CD4-positive, CD25-positive, alpha-beta regulatory T cell (primary cell): ENCODE measurements at regions not wholly inside any gene's neighbourhood (a gene's known extent, or its start where the extent isn't known, plus 50 kb on each side); places are given as distances from the start of the nearest gene placed in this dataset.

ENCODE experiments used
- ATAC-seq, 2 donors: fragments of 150-1000 bp; cut with Tn5 transposase; one replicate each; pipeline ENCODE4 v1.10.0; 2021; ENCODE audit warnings: low read depth in 2 of 2, moderate number of reproducible peaks in 2 of 2, moderate library complexity in 1 of 2
- DNase-seq, 3 donors: peaks; one replicate each; pipeline versions ENCODE4 v3.0.0 to v3.0.0-alpha.2; 2012 to 2022; ENCODE audit warnings: mixed read lengths in 1 of 3
- H3K27ac ChIP-seq: one replicate; pipeline ENCODE4 v1.7.0; 2013; ENCODE audit warnings: mild to moderate bottlenecking, low read length; ENCODE audit not compliant: insufficient read depth, poor library complexity, severe bottlenecking
- H3K27me3 ChIP-seq: one replicate; pipeline ENCODE4 v1.7.0; 2013; ENCODE audit warnings: low read length; ENCODE audit not compliant: control insufficient read depth, insufficient read depth
- H3K36me3 ChIP-seq: one replicate; pipeline ENCODE4 v1.7.0; 2013; ENCODE audit warnings: mild to moderate bottlenecking, low read length, moderate library complexity; ENCODE audit not compliant: control insufficient read depth, insufficient read depth
- H3K4me1 ChIP-seq: 2 replicates; pipeline ENCODE4 v1.7.0; 2013; ENCODE audit warnings: mild to moderate bottlenecking, low read length; ENCODE audit not compliant: insufficient read depth, control insufficient read depth, poor library complexity, severe bottlenecking
- H3K4me3 ChIP-seq: one replicate; pipeline ENCODE4 v1.7.0; 2013; ENCODE audit warnings: low read depth, mild to moderate bottlenecking, low read length, moderate library complexity
- H3K9me3 ChIP-seq, 2 experiments: 1 replicate in 1 of 2; 2 replicates in 1 of 2; pipeline ENCODE4 v1.7.0; 2013; ENCODE audit warnings: low read length in 2 of 2, mild to moderate bottlenecking in 1 of 2, moderate library complexity in 1 of 2; ENCODE audit not compliant: control insufficient read depth in 2 of 2
- H3K27ac Mint-ChIP-seq, 3 donors: one replicate each; pipeline ENCODE4 v1.8.0; 2020 to 2022; ENCODE audit warnings: mild to moderate bottlenecking in 3 of 3, mixed read lengths in 3 of 3, moderate library complexity in 2 of 3
- H3K27me3 Mint-ChIP-seq: one replicate; pipeline ENCODE4 v1.8.0; 2022; ENCODE audit warnings: mild to moderate bottlenecking, mixed read lengths
- H3K36me3 Mint-ChIP-seq: one replicate; pipeline ENCODE4 v1.8.0; 2020; ENCODE audit warnings: mixed read lengths
- H3K4me1 Mint-ChIP-seq, 4 donors: one replicate each; pipeline ENCODE4 v1.8.0; 2020 to 2022; ENCODE audit warnings: mixed read lengths in 4 of 4, mild to moderate bottlenecking in 1 of 4
- H3K4me3 Mint-ChIP-seq, 4 donors: one replicate each; pipeline ENCODE4 v1.8.0; 2020 to 2022; ENCODE audit warnings: mild to moderate bottlenecking in 4 of 4, mixed read lengths in 4 of 4, moderate library complexity in 3 of 4
- H3K9me3 Mint-ChIP-seq, 7 donors: one replicate each; pipeline ENCODE4 v1.8.0; 2020 to 2022; ENCODE audit warnings: mixed read lengths in 7 of 7, mild to moderate bottlenecking in 3 of 7, moderate library complexity in 2 of 7

DNA sequence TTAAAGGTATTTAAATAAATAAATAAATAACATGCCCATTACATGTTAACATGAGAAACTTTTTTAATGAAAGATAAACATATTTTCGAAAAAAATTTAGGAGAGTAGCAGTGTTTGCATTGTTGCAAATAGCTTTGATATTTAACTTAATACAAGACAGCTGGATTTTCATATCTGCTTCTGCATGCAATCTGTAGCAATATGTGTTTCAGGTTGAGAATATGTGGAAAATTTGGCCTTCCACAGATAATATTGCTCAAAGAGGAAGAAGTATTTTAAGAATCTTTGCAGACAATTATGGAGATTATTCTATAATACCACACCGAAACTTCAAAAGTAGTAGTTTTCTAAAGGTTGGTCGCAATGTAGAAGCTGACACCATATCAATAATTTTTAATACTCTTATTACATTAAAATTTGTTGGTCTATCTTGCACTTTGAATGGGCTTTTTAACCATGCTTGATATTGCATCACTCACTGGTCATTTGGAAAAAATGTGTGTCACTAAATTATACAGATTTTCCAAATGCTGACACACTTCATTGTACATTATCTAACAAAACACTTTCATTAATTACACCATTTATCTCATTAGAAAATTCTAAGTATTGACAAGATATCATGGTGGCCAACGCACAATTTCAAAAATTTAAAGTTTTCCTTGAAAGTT lies 229.8 kb upstream of the HDAC9 start:
- H3K27ac ChIP-seq: no peak overlapping the region
- no peak overlapping the region for H3K27ac Mint-ChIP-seq
- H3K36me3 Mint-ChIP-seq: no peaks in the 10 kb centered on the region
- no peaks in the 10 kb centered on the region for H3K4me1 Mint-ChIP-seq
- H3K9me3 ChIP-seq: no peaks in the 10 kb centered on the region
- peaks cover 0 to 12% (median 0%) of the 10 kb centered on the region in 7 donors for H3K9me3 Mint-ChIP-seq
- no peaks in the 10 kb centered on the region for H3K27me3 ChIP-seq
- ATAC-seq (no peak), DNase-seq (no peak)
- no peaks in the 10 kb centered on the region for H3K36me3 ChIP-seq
- H3K4me3 ChIP-seq: no peak overlapping the region
- H3K4me3 Mint-ChIP-seq: no peak overlapping the region
- H3K4me1 ChIP-seq: no peaks in the 10 kb centered on the region
- H3K27me3 Mint-ChIP-seq: no peaks in the 10 kb centered on the region

DNA sequence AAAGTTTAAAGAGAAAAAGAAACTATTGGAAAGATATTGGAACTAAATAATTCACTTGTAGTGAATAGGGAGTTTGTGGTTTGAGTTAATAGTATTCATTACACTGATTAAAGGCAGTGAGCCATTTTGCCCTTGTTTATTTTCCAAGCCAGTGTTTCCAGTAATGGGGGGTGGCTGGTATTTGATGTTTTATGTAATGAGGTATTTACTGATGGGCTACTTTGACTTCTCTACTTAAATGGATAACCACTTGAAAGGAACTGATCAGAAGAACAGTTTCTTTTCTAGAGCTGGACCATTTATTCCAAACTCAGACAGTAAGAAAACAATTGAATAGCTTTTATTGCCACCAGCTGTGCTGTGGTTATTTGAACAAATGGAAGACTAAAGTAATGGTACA lies 227.0 kb upstream of the HDAC9 start:
- Histone ChIP-seq H3K27me3 (peaks cover 2% of the 10 kb centered on the region), H3K9me3 (no peaks in the 10 kb centered on the region), H3K4me3 (no peak overlapping the region), H3K4me1 (no peaks in the 10 kb centered on the region), H3K27ac (no peak overlapping the region), H3K36me3 (no peaks in the 10 kb centered on the region)
- Mint-ChIP-seq H3K4me1 (no peaks in the 10 kb centered on the region), H3K27ac (no peak overlapping the region), H3K4me3 (no peak overlapping the region), H3K36me3 (no peaks in the 10 kb centered on the region), H3K27me3 (no peaks in the 10 kb centered on the region), H3K9me3 (peaks cover 0 to 2% (median 0%) of the 10 kb centered on the region in 7 donors)
- DNase-seq: no peak
- ATAC-seq: no peak

DNA sequence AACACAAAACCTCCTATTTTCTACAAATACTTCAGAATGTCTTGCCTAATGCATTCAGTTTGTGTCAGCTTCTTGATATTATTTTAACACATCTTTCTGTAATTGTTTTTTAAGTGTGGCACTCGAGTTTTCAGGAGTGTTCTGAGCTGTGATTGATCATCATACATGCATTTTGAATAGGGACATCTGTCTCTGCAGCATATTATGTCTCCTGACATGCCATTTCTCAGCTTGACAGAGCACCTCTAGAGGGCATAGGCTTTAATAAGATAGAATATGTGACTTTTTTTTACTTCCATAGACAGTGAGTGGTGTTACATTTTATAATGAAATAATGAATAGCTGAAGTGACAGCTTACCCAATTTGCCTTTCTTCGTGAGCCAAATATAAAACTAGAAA lies 219.2 kb upstream of the HDAC9 start:
- H3K9me3 Mint-ChIP-seq: peaks cover 0 to 6% (median 0%) of the 10 kb centered on the region in 7 donors
- ATAC-seq (no peak), DNase-seq (no peak)
- H3K4me1 Mint-ChIP-seq: no peaks in the 10 kb centered on the region
- Histone ChIP-seq H3K36me3 (no peaks in the 10 kb centered on the region), H3K9me3 (no peaks in the 10 kb centered on the region), H3K4me1 (no peaks in the 10 kb centered on the region), H3K4me3 (no peak overlapping the region), H3K27me3 (peaks cover 2% of the 10 kb centered on the region), H3K27ac (no peak overlapping the region)
- no peaks in the 10 kb centered on the region for H3K36me3 Mint-ChIP-seq
- H3K27me3 Mint-ChIP-seq: no peaks in the 10 kb centered on the region
- H3K27ac Mint-ChIP-seq: no peak overlapping the region
- H3K4me3 Mint-ChIP-seq: no peak overlapping the region

DNA sequence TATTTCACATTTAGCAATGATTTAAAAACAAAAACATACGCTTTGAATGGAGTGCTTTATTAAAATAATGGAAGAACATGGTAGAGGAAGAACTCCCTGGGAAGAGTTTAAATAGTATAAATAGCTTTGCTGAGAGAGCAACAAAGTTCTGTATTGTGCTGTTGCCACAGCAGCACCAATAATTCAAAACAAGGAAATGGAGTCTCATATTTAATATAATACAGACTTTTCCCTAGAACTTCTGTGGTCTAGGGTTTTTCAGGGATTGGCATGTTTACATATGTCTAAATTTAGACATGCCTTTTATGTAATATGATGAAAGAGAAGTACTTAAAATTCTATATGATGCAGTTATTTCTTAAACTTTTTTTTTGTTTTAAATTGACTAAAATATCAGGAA lies 217.2 kb upstream of the HDAC9 start:
- peaks cover 0 to 6% (median 0%) of the 10 kb centered on the region in 7 donors for H3K9me3 Mint-ChIP-seq
- no peaks in the 10 kb centered on the region for H3K9me3 ChIP-seq
- H3K4me1 Mint-ChIP-seq: no peaks in the 10 kb centered on the region
- no peak for DNase-seq
- H3K36me3 ChIP-seq: no peaks in the 10 kb centered on the region
- H3K4me3 Mint-ChIP-seq: no peak overlapping the region
- no peak overlapping the region for H3K4me3 ChIP-seq
- H3K27ac ChIP-seq: no peak overlapping the region
- H3K36me3 Mint-ChIP-seq: no peaks in the 10 kb centered on the region
- no peaks in the 10 kb centered on the region for H3K27me3 Mint-ChIP-seq
- H3K4me1 ChIP-seq: no peaks in the 10 kb centered on the region
- no peak overlapping the region for H3K27ac Mint-ChIP-seq
- no peaks in the 10 kb centered on the region for H3K27me3 ChIP-seq
- ATAC-seq: no peak

DNA sequence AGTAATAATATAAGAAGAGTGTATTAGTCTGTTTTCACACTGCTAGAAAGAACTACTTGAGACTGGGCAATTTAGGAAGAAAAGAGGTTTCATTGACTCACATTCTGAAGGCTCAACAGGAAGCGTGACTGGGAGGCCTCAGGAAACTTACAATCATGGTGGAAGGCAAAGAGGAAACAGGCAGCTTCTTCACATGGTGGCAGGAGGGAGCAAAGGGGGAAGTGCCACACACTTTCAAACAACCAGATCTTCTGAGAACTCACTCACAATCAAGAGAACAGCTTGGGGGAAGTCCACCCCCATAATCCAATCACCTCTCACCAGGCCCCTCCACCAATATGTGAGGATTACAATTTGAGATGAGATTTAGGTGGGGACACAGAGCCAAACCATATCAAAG lies 212.5 kb upstream of the HDAC9 start:
- DNase-seq: no peak
- ATAC-seq: no peak
- no peak overlapping the region for H3K4me3 Mint-ChIP-seq
- peaks cover 0 to 2% (median 0%) of the 10 kb centered on the region in 7 donors for H3K9me3 Mint-ChIP-seq
- no peaks in the 10 kb centered on the region for H3K4me1 Mint-ChIP-seq
- H3K4me3 ChIP-seq: no peak overlapping the region
- no peaks in the 10 kb centered on the region for H3K4me1 ChIP-seq
- no peak overlapping the region for H3K27ac Mint-ChIP-seq
- no peaks in the 10 kb centered on the region for H3K9me3 ChIP-seq
- H3K27me3 Mint-ChIP-seq: no peaks in the 10 kb centered on the region
- H3K36me3 ChIP-seq: no peaks in the 10 kb centered on the region
- no peaks in the 10 kb centered on the region for H3K36me3 Mint-ChIP-seq
- H3K27ac ChIP-seq: no peak overlapping the region
- H3K27me3 ChIP-seq: no peaks in the 10 kb centered on the region

DNA sequence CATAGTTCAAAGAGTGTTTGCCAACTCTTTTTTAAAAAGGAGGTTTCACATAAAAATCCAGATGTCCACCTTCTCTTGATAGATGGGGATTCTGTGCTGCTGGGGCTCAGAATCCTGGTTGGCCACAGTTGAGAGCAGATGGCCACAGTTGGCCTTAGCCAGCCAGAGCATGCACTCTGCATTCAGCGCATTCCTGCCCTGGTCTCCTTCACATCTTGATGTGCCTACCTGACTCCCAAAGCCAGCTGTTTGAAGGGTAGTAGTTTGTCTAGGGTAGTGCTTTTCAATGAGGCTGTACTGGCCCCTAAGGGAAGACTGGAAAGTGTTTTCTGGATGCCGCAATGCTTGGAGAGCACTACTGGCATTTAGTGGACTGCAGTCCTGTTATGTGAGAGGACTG lies 208.1 kb upstream of the HDAC9 start:
- H3K27ac Mint-ChIP-seq: no peak overlapping the region
- no peak overlapping the region for H3K4me3 Mint-ChIP-seq

DNA sequence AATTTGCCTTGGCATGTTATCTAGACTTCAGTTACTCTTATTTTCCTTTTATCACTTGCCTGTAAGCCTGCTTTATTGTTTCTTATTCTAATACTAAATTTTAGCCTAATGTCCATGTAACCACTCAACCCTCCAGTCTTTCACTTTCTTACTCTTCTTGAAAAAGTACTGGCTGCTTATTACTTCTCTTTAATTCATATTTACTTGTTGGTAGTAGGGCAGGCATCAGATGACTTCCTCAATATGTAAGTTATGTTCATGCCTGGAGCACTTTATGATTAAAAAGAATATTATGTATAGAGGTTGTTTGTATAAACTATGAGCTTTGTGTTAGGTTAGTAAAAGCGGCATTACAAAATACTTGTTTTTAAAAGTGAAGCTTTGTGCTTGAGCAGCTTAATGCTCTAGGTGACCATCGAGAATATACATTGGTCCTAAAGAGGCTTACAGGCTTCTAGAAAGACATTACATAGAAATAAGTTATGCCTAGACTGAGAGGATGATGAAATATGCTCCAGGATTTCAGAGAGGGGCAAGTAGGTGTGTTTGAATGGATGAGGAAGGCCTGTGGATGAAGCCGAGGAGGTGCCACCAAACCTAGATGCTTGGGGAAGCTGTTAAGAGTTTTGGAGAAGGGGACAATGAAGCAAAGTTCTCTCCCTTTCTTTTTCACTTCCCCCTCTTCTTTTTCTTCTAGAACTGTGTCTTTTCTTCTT lies 207.1 kb upstream of the HDAC9 start:
- Mint-ChIP-seq H3K36me3 (no peaks in the 10 kb centered on the region), H3K4me3 (no peak overlapping the region), H3K4me1 (peaks cover 4 to 11% (median 6%) of the 10 kb centered on the region in 4 donors), H3K9me3 (no peaks in the 10 kb centered on the region), H3K27ac (no peak overlapping the region), H3K27me3 (peaks cover 16% of the 10 kb centered on the region)
- ATAC-seq: no peak
- no peaks in the 10 kb centered on the region for H3K27me3 ChIP-seq
- no peak overlapping the region for H3K4me3 ChIP-seq
- DNase-seq: no peak
- H3K36me3 ChIP-seq: no peaks in the 10 kb centered on the region
- no peak overlapping the region for H3K27ac ChIP-seq
- H3K9me3 ChIP-seq: no peaks in the 10 kb centered on the region
- H3K4me1 ChIP-seq: no peaks in the 10 kb centered on the region

More for the DNA sequence above, 208.1 kb upstream of the HDAC9 start:
- Mint-ChIP-seq H3K9me3 (peaks cover 0 to 2% (median 0%) of the 10 kb centered on the region in 7 donors), H3K27me3 (peaks cover 12% of the 10 kb centered on the region), H3K4me1 (peaks cover 4 to 11% (median 6%) of the 10 kb centered on the region in 4 donors), H3K36me3 (no peaks in the 10 kb centered on the region)
- DNase-seq (no peak), ATAC-seq (no peak)
- no peaks in the 10 kb centered on the region for H3K4me1 ChIP-seq
- no peaks in the 10 kb centered on the region for H3K27me3 ChIP-seq
- no peak overlapping the region for H3K27ac ChIP-seq
- no peaks in the 10 kb centered on the region for H3K36me3 ChIP-seq
- H3K4me3 ChIP-seq: no peak overlapping the region
- H3K9me3 ChIP-seq: no peaks in the 10 kb centered on the region

DNA sequence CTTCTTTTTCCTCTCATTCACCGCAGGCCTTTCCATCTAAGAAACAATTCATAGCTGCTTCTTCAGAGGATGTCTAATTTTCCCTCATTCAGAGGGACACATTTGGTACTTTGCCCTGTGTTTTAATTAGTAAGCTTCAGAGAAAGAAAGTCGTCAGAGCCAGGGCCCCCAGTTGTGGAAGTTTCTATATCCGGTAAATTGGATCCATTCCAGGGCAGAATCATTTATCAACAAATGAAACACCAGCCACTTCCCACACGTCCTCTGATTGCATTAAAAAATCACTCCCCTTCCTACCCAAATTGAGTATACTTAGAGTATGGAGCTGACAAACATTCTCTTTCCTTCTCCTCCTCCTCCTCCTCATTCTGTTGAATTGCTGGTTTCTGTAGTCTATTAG lies 205.8 kb upstream of the HDAC9 start:
- H3K4me1 ChIP-seq: no peaks in the 10 kb centered on the region
- Mint-ChIP-seq H3K9me3 (peaks cover 0 to 3% (median 0%) of the 10 kb centered on the region in 7 donors), H3K4me1 (peaks cover 4 to 11% (median 6%) of the 10 kb centered on the region in 4 donors), H3K27me3 (peaks cover 23% of the 10 kb centered on the region), H3K27ac (no peak overlapping the region), H3K4me3 (no peak overlapping the region), H3K36me3 (no peaks in the 10 kb centered on the region)
- no peaks in the 10 kb centered on the region for H3K27me3 ChIP-seq
- no peaks in the 10 kb centered on the region for H3K36me3 ChIP-seq
- no peak overlapping the region for H3K27ac ChIP-seq
- no peak overlapping the region for H3K4me3 ChIP-seq
- no peaks in the 10 kb centered on the region for H3K9me3 ChIP-seq
- no peak for ATAC-seq
- DNase-seq: no peak
